HEK293T (cell line): ENCODE measurements at regions not wholly inside any gene's neighbourhood (a gene's known extent, or its start where the extent isn't known, plus 50 kb on each side); places are given as distances from the start of the nearest gene placed in this dataset.
A peak's percentile ranks its signal among the peaks of the same experiment; 100 is the strongest.

Experiments
- CTCF ChIA-PET: fragments of 350-600 bp; formaldehyde crosslinking; extraction: SDS; loops from one replicate; lab custom pipeline; 2021; ENCODE audit warnings: antibody characterized with exemption, inconsistent platforms; lab: Yijun Ruan, JAX
- POLR2A ChIA-PET: fragments of 350-600 bp; formaldehyde crosslinking; extraction: SDS; loops from one replicate; lab custom pipeline; 2020; ENCODE audit warnings: antibody characterized with exemption, inconsistent platforms; lab: Yijun Ruan, JAX
- DNase-seq: peaks from one replicate; pipeline ENCODE4 v3.0.0; 2012; ENCODE audit warnings: mixed read lengths; ENCODE audit errors: extremely low spot score
- ARNT ChIP-seq: fragments of 450-650 bp; IDR thresholded peaks from 2 replicates; pipeline ENCODE4 v1.6.1; 2017; ENCODE audit warnings: mild to moderate bottlenecking
- BHLHE40 ChIP-seq: fragments of 450-650 bp; IDR thresholded peaks from 2 replicates; pipeline ENCODE4 v1.6.1; 2016; ENCODE audit warnings: mild to moderate bottlenecking, moderate library complexity, borderline replicate concordance
- CTBP1 ChIP-seq: fragments of 450-650 bp; IDR thresholded peaks from 2 replicates; pipeline ENCODE4 v1.6.1; 2016; ENCODE audit warnings: borderline replicate concordance
- ELF4 ChIP-seq: fragments of 450-650 bp; IDR thresholded peaks from 2 replicates; pipeline ENCODE4 v1.6.1; 2017; ENCODE audit warnings: antibody characterized with exemption
- FOXA1 ChIP-seq: fragments of 450-650 bp; IDR thresholded peaks from 2 replicates; pipeline ENCODE4 v1.6.1; 2016; ENCODE audit warnings: mild to moderate bottlenecking
- FOXK2 ChIP-seq: fragments of 450-650 bp; IDR thresholded peaks from 2 replicates; pipeline ENCODE4 v1.6.1; 2016; ENCODE audit warnings: mild to moderate bottlenecking
- FOXM1 ChIP-seq: fragments of 450-650 bp; IDR thresholded peaks from 2 replicates; pipeline ENCODE4 v1.6.1; 2017; ENCODE audit warnings: mild to moderate bottlenecking, borderline replicate concordance
- HDGF ChIP-seq: fragments of 450-650 bp; IDR thresholded peaks from 2 replicates; pipeline ENCODE4 v1.6.1; 2017; ENCODE audit warnings: antibody characterized with exemption, borderline replicate concordance
- L3MBTL2 ChIP-seq: fragments of 450-650 bp; conservative IDR thresholded peaks from 2 replicates; pipeline ENCODE4 v1.6.1; 2016; ENCODE audit warnings: mild to moderate bottlenecking
- LEF1 ChIP-seq: fragments of 450-650 bp; IDR thresholded peaks from 2 replicates; pipeline ENCODE4 v1.6.1; 2017; ENCODE audit warnings: mild to moderate bottlenecking, borderline replicate concordance
- NFRKB ChIP-seq: fragments of 450-650 bp; IDR thresholded peaks from 2 replicates; pipeline ENCODE4 v1.6.1; 2016; ENCODE audit warnings: mild to moderate bottlenecking, moderate library complexity
- SP1 ChIP-seq: fragments of 450-650 bp; IDR thresholded peaks from 2 replicates; pipeline ENCODE4 v1.6.1; 2017
- SUZ12 ChIP-seq: fragments of 450-650 bp; IDR thresholded peaks from 2 replicates; pipeline ENCODE4 v1.6.1; 2016; ENCODE audit warnings: mild to moderate bottlenecking
- TARDBP ChIP-seq: fragments of 450-650 bp; IDR thresholded peaks from 2 replicates; pipeline ENCODE4 v1.6.1; 2016
- ZNF384 ChIP-seq: fragments of 450-650 bp; IDR thresholded peaks from 2 replicates; pipeline ENCODE4 v1.6.1; 2016
- TF ChIP-seq, protein P1 (sequence below): fragments of 450-650 bp; IDR thresholded peaks from 2 replicates; pipeline ENCODE4 v1.6.1; 2016

DNA sequence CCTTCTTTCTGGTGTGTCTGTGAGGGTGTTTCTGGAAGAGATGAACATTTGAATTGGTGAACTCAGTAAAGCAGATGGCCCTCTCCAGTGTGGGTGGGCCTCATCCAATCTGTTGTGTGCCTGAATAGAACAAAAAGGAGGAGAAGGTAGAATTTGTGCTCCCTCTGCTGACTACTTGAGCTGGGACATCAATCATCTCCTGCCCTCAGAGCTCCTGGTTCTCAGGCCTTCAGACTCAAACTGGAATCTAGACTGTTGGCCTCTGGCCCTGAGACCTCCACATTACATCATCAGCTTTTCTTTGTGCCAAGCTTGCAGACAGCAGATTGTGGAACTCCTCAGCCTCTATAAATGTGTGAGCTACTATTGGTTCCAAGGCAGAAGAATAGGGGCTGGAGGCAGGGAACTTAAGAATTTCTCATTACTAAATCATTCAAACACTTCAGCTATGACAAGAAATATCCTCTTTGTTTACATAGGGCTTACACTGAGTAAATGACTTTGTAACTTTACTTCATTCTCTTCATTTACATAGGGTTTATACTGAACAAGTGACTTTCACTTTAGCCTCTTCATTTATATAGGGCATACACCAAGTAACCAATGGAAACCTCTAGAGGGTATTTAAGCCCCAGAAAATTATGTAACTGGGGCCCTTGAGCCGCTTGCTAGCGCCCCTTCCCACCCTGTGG lies 86.9 kb upstream of the NWD2 start:
- no peak for TF ChIP-seq NFRKB
- TF ChIP-seq ARNT, result no peak
- TF ChIP-seq L3MBTL2, result no peak
- TF ChIP-seq CTBP1, result no peak
- no peak for TF ChIP-seq SP1
- no peak for TF ChIP-seq FOXM1
- no peak for TF ChIP-seq TARDBP
- TF ChIP-seq SUZ12, result no peak
- POLR2A ChIA-PET, result no interaction called here
- DNase-seq, result no peak
- CTCF ChIA-PET, result no interaction called here

DNA sequence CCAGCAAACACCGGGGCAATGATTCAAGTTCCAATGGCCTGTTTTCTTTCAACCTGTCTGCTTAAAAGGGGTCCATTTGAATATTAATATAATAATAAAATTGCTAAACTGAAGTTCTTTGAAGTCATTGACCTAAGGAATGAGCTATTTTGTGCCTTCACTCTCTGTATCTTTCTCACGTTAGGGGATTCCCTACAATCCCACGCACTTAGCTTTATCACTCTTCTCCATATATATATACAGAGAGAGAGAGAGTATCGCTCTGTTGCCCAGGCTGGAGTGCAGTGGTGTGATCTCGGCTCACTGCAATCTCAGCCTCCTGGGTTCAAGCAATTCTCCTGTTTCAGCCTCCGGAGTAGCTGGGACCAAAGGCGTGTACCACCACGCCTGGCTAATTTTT lies 83.9 kb upstream of the NWD2 start:
- POLR2A ChIA-PET, result no interaction called here
- TF ChIP-seq TARDBP, result no peak
- no peak for TF ChIP-seq ELF4
- TF ChIP-seq SP1, result no peak
- TF ChIP-seq HDGF, result no peak
- no peak for TF ChIP-seq CTBP1
- TF ChIP-seq ARNT, result no peak
- no peak for TF ChIP-seq ZNF384
- TF ChIP-seq L3MBTL2, result no peak
- TF ChIP-seq SUZ12, result no peak
- no peak for TF ChIP-seq NFRKB
- TF ChIP-seq FOXK2, result no peak
- no peak for TF ChIP-seq LEF1
- no peak for TF ChIP-seq FOXM1
- no peak for TF ChIP-seq FOXA1
- TF ChIP-seq, protein P1, sequence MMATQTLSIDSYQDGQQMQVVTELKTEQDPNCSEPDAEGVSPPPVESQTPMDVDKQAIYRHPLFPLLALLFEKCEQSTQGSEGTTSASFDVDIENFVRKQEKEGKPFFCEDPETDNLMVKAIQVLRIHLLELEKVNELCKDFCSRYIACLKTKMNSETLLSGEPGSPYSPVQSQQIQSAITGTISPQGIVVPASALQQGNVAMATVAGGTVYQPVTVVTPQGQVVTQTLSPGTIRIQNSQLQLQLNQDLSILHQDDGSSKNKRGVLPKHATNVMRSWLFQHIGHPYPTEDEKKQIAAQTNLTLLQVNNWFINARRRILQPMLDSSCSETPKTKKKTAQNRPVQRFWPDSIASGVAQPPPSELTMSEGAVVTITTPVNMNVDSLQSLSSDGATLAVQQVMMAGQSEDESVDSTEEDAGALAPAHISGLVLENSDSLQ, result no peak
- TF ChIP-seq BHLHE40, result no peak
- CTCF ChIA-PET, result no interaction called here
- no peak for DNase-seq

DNA sequence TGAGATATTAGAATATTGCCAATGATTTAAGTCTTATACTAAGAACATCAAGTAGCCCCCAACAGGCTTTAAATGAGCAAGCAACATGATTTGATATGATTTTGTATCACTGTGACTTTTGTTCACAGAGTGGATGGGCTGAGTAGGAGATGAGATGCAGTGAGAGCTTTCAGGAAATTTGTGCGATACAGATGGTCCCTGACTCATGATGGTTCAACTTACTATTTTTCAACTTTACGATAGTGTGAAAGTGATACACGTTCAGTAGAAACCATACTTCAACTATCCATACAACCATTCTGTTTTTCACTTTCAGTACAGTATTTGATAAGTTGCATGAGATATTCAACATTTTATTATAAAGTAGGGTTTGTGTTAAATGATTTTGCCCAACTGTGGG lies 78.7 kb upstream of the NWD2 start:
- CTCF ChIA-PET, result no interaction called here
- POLR2A ChIA-PET, result no interaction called here
- TF ChIP-seq HDGF (no peak), CTBP1 (no peak), NFRKB (no peak), ELF4 (no peak), SP1 (no peak), SUZ12 (no peak), FOXM1 (no peak), ARNT (no peak), ZNF384 (no peak), L3MBTL2 (no peak), LEF1 (no peak), FOXK2 (no peak), TARDBP (no peak), BHLHE40 (no peak), FOXA1 (no peak)
- TF ChIP-seq, protein P1, result no peak
- no peak for DNase-seq

DNA sequence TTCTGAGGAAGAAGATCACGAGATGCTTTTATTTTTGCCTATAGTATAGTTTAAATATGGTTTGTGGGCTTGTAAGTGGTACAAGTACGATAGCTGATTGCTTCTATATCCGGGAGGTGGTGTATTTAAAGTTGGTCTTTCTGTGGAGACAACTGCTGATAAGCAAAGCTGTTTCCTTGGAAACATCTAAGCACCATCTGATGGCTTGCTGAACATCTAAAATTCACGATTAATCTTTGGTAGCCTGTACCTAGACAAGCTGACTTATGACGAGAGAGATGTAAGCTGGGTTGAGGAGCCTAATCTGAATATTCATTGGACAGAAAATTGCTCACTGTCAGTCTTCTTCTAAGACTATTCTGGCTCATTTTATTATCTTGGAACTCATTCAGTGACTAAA lies 74.6 kb upstream of the NWD2 start:
- TF ChIP-seq FOXA1 (no peak), FOXK2 (no peak), L3MBTL2 (no peak), SP1 (no peak)
- CTCF ChIA-PET, result no interaction called here
- POLR2A ChIA-PET, result no interaction called here
- no peak for DNase-seq

- DNase-seq, result peak; percentile 3
- ChIA-PET POLR2A (no interaction called here), CTCF (no interaction called here)
- no peak for TF ChIP-seq FOXA1
- no peak for TF ChIP-seq NFRKB
- no peak for TF ChIP-seq TARDBP
- TF ChIP-seq L3MBTL2, result no peak
- TF ChIP-seq BHLHE40, result no peak
Measured at GRCh38 chr4:37188100-37188499, 56.4 kb upstream of the NWD2 start.
